Kidney (tissue), 13 donors: ENCODE measurements at regions not wholly inside any gene's neighbourhood (a gene's known extent, or its start where the extent isn't known, plus 50 kb on each side); places are given as distances from the start of the nearest gene placed in this dataset.

Experiments used
- DNase-seq, 5 donors: peaks; one replicate each; pipeline ENCODE4 v3.0.0-alpha.2; 2013 to 2020
- FAIRE-seq: peaks from 2 replicates; lab custom pipeline; 2012; peaks lifted over from hg19 to GRCh38; lab: Jason Lieb, UNC
- H3K27ac ChIP-seq, 2 donors: one replicate each; pipeline ENCODE4 v1.7.0; 2013; ENCODE audit warnings: low read depth in 2 of 2, low read length in 2 of 2, inconsistent platforms in 1 of 2
- H3K27me3 ChIP-seq: one replicate; pipeline ENCODE4 v1.7.1; 2013; ENCODE audit warnings: low read length, inconsistent platforms; ENCODE audit not compliant: control insufficient read depth, insufficient read depth
- H3K36me3 ChIP-seq, 3 donors: one replicate each; pipeline versions ENCODE4 v1.7.0 to v1.7.1; 2013; ENCODE audit warnings: low read length in 3 of 3, control low read depth in 1 of 3, inconsistent platforms in 1 of 3; ENCODE audit not compliant: insufficient read depth in 3 of 3, control insufficient read depth in 2 of 3
- H3K4me1 ChIP-seq, 3 donors: one replicate each; pipeline versions ENCODE4 v1.7.0 to v1.7.1; 2013; ENCODE audit warnings: low read length in 3 of 3, inconsistent platforms in 1 of 3, low read depth in 1 of 3; ENCODE audit not compliant: control insufficient read depth in 2 of 3, insufficient read depth in 2 of 3
- H3K4me3 ChIP-seq, 3 donors: one replicate each; pipeline versions ENCODE4 v1.7.0 to v1.8.1; 2013; ENCODE audit warnings: low read length in 3 of 3, control low read depth in 1 of 3, inconsistent platforms in 1 of 3
- H3K9ac ChIP-seq, 3 donors: one replicate each; pipeline versions ENCODE4 v1.7.0 to v1.7.1; 2013; ENCODE audit warnings: low read length in 3 of 3, control low read depth in 1 of 3, inconsistent platforms in 1 of 3
- H3K9me3 ChIP-seq, 3 donors: one replicate each; pipeline versions ENCODE4 v1.7.0 to v1.7.1; 2013; ENCODE audit warnings: low read length in 3 of 3, control low read depth in 1 of 3, inconsistent platforms in 1 of 3; ENCODE audit not compliant: control insufficient read depth in 2 of 3, insufficient read depth in 1 of 3
- intact Hi-C: fragments of 100-400 bp; cut with DNase I; formaldehyde crosslinking; loops from one replicate; pipeline ENCODE4 v1.11.1; 2022
- TF ChIP-seq, protein P1 (sequence below): IDR thresholded peaks from 3 replicates; pipeline ENCODE4 v1.5.1; 2012; ENCODE audit warnings: mild to moderate bottlenecking, moderate library complexity, borderline replicate concordance; ENCODE audit not compliant: insufficient read depth; ENCODE audit errors: extremely low read depth
- donor health status: control.
- donor health status: control.
- donor health status: control.
- donor health status: control.
- donor health status: control.
- donor health status: DM: yes; HTN: yes; CAD: no.
- donor health status: Normal renal cell carcinoma (clear cell type).

GRCh38 chr19:30792561-30793505, 420.6 kb downstream of the ZNF536 start:
- intact Hi-C loops = no loop called here
- Histone ChIP-seq H3K9me3 (no peaks in the 10 kb centered on the region), H3K4me1 (no peaks in the 10 kb centered on the region), H3K27me3 (no peaks in the 10 kb centered on the region), H3K36me3 (no peaks in the 10 kb centered on the region), H3K27ac (no peak overlapping the region), H3K4me3 (no peak overlapping the region), H3K9ac (no peak overlapping the region)
- FAIRE-seq = no peak
- no peak for DNase-seq
- TF ChIP-seq, protein P1, sequence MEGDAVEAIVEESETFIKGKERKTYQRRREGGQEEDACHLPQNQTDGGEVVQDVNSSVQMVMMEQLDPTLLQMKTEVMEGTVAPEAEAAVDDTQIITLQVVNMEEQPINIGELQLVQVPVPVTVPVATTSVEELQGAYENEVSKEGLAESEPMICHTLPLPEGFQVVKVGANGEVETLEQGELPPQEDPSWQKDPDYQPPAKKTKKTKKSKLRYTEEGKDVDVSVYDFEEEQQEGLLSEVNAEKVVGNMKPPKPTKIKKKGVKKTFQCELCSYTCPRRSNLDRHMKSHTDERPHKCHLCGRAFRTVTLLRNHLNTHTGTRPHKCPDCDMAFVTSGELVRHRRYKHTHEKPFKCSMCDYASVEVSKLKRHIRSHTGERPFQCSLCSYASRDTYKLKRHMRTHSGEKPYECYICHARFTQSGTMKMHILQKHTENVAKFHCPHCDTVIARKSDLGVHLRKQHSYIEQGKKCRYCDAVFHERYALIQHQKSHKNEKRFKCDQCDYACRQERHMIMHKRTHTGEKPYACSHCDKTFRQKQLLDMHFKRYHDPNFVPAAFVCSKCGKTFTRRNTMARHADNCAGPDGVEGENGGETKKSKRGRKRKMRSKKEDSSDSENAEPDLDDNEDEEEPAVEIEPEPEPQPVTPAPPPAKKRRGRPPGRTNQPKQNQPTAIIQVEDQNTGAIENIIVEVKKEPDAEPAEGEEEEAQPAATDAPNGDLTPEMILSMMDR = no peak

- TF ChIP-seq, protein P1 = no peak
- Histone ChIP-seq H3K9me3 (no peaks in the 10 kb centered on the region), H3K27me3 (no peaks in the 10 kb centered on the region), H3K4me3 (no peak overlapping the region), H3K9ac (no peak overlapping the region), H3K27ac (no peak overlapping the region), H3K36me3 (no peaks in the 10 kb centered on the region), H3K4me1 (no peaks in the 10 kb centered on the region)
- FAIRE-seq = no peak
- DNase-seq = no peak
- intact Hi-C loops = no loop called here
These were observed 418.9 kb downstream of the ZNF536 start for GRCh38 chr19:30791088-30791487.

DNA sequence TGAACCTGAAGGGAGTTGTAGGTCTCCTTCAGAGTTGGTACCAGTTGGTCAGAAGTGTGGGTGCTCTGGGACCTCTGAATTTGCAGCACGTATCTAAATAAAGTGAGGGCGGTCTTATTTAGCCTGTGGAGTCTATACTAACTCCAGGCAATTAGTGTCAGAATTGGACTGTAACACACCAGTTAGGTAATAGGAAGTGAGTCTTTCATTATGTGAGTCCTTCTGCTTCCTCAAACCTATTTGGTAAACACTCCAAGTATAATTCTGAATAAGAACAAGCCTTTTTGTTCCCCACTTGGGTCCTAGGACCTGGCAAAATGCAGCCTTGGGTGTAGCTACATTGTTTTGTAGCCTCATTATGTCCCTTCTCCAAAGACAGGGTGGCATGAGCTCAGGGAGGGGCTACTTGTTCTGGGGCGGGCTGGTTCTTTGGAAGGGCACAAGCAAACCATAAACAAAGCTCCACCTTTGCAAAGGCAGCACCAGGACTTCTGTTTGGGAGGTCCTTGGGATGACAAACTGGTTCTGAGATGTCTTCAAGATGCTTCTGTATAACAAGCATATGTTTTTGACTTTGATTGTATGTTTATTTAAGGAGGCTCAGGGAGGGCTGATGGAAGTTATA, 418.0 kb downstream of the ZNF536 start:
- H3K4me3 ChIP-seq = no peak overlapping the region
- no peak overlapping the region for H3K27ac ChIP-seq
- DNase-seq = peak in 1 of 5 donors; percentile 4
- H3K9me3 ChIP-seq = no peaks in the 10 kb centered on the region
- H3K4me1 ChIP-seq = no peaks in the 10 kb centered on the region
- TF ChIP-seq, protein P1 = no peak
- no peaks in the 10 kb centered on the region for H3K27me3 ChIP-seq
- intact Hi-C loops = no loop called here
- no peaks in the 10 kb centered on the region for H3K36me3 ChIP-seq
- H3K9ac ChIP-seq = no peak overlapping the region
- no peak for FAIRE-seq
